AG10803 (cell line): ENCODE measurements at regions not wholly inside any gene's neighbourhood (a gene's known extent, or its start where the extent isn't known, plus 50 kb on each side); places are given as distances from the start of the nearest gene placed in this dataset.

Experiments
- DNase-seq: peaks from one replicate; pipeline ENCODE4 v3.0.0; 2010; ENCODE audit warnings: low read depth
- H3K4me3 ChIP-seq: 2 replicates; pipeline ENCODE4 v1.5.1; 2011; ENCODE audit warnings: mild to moderate bottlenecking, low read length, control low read depth
- TF ChIP-seq, protein P1 (sequence below): conservative IDR thresholded peaks from 2 replicates; pipeline ENCODE4 v1.5.1; 2011; ENCODE audit warnings: mild to moderate bottlenecking, low read length, control low read depth, inconsistent platforms

- H3K4me3 ChIP-seq = no peak overlapping the region
- DNase-seq = no peak
- TF ChIP-seq, protein P1, sequence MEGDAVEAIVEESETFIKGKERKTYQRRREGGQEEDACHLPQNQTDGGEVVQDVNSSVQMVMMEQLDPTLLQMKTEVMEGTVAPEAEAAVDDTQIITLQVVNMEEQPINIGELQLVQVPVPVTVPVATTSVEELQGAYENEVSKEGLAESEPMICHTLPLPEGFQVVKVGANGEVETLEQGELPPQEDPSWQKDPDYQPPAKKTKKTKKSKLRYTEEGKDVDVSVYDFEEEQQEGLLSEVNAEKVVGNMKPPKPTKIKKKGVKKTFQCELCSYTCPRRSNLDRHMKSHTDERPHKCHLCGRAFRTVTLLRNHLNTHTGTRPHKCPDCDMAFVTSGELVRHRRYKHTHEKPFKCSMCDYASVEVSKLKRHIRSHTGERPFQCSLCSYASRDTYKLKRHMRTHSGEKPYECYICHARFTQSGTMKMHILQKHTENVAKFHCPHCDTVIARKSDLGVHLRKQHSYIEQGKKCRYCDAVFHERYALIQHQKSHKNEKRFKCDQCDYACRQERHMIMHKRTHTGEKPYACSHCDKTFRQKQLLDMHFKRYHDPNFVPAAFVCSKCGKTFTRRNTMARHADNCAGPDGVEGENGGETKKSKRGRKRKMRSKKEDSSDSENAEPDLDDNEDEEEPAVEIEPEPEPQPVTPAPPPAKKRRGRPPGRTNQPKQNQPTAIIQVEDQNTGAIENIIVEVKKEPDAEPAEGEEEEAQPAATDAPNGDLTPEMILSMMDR = no peak
Measured at GRCh38 chr4:45099471-45099870, 373.1 kb upstream of the GNPDA2 start.

GRCh38 chr4:45094684-45095083 is 368.3 kb upstream of the GNPDA2 start:
- H3K4me3 ChIP-seq = no peak overlapping the region

GRCh38 chr4:45082101-45082500 is 355.7 kb upstream of the GNPDA2 start:
- no peak overlapping the region for H3K4me3 ChIP-seq
- TF ChIP-seq, protein P1 = no peak

More at GRCh38 chr4:45094684-45095083, 368.3 kb upstream of the GNPDA2 start:
- TF ChIP-seq, protein P1 = no peak
- DNase-seq = no peak

GRCh38 chr4:45079616-45080015 is 353.3 kb upstream of the GNPDA2 start:
- no peak for DNase-seq
- TF ChIP-seq, protein P1 = no peak
- no peak overlapping the region for H3K4me3 ChIP-seq

More at GRCh38 chr4:45082101-45082500, 355.7 kb upstream of the GNPDA2 start:
- no peak for DNase-seq

DNA sequence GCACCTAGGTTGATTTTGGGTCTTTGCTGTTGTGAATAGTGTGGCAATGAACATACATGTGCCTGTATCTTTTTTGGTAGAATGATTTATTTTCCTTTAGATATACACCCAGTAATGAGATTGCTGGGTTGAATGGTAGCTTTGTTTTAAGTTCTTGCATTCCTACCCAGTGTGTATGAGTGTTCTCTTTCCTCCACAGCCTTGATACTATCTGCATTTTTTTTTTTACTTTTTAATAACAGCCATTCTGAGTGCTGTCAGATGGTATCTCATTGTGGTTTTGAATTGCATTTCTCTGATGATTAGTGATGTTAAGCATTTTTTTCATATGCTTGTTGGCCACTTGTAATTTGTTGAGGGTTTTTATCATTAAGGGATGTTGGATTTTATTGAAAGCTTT is 351.8 kb upstream of the GNPDA2 start:
- TF ChIP-seq, protein P1 = no peak
- no peak overlapping the region for H3K4me3 ChIP-seq
- DNase-seq = no peak

DNA sequence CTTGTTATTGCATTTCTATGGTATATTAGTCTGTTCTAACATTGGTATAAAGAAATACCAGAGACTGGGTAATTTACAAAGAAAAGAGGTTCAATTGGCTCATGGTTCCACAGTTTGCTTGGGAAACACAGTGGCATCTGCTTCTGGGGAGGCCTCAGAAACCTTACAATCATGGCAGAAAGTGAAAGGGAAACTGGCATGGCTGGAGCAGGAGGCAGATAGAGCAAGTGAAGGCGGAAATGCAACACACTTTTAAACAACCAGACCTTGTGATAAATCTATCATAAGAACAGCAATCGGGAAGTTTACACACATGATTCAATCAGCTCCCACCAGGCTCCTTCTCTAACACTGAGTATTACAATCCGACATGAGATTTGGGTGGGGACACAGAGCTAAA is 346.6 kb upstream of the GNPDA2 start:
- no peak overlapping the region for H3K4me3 ChIP-seq
- TF ChIP-seq, protein P1 = no peak
- no peak for DNase-seq

DNA sequence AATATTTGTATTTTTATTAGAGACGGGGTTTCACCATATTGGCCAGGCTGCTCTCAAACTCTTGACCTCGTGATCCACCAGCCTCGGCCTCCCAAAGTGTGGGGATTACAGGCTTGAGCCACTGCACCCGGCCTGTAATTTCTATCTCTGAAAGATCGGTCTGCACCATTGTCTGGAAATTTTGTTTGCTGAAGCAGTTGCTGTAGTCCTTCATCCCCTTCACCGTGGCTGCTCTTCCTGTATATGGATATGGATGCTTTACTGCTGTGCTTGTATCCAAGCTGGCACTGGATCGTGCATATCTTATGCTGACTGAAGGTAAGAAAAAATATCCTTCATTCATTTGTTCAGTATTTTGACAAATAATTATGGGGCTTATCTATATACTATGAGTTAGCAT is 338.4 kb upstream of the GNPDA2 start:
- H3K4me3 ChIP-seq = no peak overlapping the region
- no peak for DNase-seq
- TF ChIP-seq, protein P1 = no peak
